ENCODE measurements at regions not wholly inside any gene's neighbourhood (a gene's known extent, or its start where the extent isn't known, plus 50 kb on each side); places are given as distances from the start of the nearest gene placed in this dataset.
A peak's percentile ranks its signal among the peaks of the same experiment; 100 is the strongest.

DNA sequence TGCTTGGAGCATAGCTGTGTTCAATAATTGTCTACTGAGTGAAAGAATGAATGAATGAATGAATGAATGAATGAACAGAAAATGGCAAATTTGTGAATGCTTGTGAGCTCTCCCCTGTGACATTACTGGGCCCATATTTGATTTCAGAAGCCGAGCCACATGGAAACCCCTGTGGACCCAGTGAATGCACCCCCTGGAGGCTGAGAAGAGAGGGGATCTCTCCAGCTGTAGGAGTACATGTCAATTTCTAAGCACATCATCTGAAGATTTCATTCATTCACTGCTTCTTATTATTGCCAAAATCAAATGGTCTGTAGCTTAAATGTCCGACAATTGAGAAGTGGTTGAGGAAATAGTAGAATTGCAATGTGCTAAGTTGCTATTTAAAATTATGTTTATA lies 58.3 kb upstream of the DOCK1 start:
- no peaks in the 10 kb centered on the region for H4K20me1 ChIP-seq (ENCODE audit: insufficient read depth, low read length)
- no peak for TF ChIP-seq EZH2 (IDR thresholded peaks at IDR 0.05; ENCODE audit: insufficient read depth, low read length)
- TF ChIP-seq, protein P1, sequence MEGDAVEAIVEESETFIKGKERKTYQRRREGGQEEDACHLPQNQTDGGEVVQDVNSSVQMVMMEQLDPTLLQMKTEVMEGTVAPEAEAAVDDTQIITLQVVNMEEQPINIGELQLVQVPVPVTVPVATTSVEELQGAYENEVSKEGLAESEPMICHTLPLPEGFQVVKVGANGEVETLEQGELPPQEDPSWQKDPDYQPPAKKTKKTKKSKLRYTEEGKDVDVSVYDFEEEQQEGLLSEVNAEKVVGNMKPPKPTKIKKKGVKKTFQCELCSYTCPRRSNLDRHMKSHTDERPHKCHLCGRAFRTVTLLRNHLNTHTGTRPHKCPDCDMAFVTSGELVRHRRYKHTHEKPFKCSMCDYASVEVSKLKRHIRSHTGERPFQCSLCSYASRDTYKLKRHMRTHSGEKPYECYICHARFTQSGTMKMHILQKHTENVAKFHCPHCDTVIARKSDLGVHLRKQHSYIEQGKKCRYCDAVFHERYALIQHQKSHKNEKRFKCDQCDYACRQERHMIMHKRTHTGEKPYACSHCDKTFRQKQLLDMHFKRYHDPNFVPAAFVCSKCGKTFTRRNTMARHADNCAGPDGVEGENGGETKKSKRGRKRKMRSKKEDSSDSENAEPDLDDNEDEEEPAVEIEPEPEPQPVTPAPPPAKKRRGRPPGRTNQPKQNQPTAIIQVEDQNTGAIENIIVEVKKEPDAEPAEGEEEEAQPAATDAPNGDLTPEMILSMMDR (IDR thresholded peaks at IDR 0.05; ENCODE audit: insufficient read depth, low read depth, low read length): peak; percentile 12
- FAIRE-seq (no peak), DNase-seq (ENCODE audit: low read depth) (no peak)
- Mint-ChIP-seq H3K9me3 (ENCODE audit: unreplicated experiment) (no peaks in the 10 kb centered on the region), H3K27me3 (ENCODE audit: low read depth, unreplicated experiment) (peaks cover 19% of the 10 kb centered on the region), H3K4me3 (ENCODE audit: unreplicated experiment) (no peak overlapping the region), H3K36me3 (ENCODE audit: low read depth, unreplicated experiment) (no peaks in the 10 kb centered on the region), H3K27ac (ENCODE audit: unreplicated experiment) (no peak overlapping the region), H3K4me1 (ENCODE audit: low read depth, unreplicated experiment) (no peaks in the 10 kb centered on the region)
- peaks cover 3% of the 10 kb centered on the region for H3K27me3 ChIP-seq (ENCODE audit: insufficient read depth, low read length)
- H3K9ac ChIP-seq (ENCODE audit: low read length): no peak overlapping the region
- H3K36me3 ChIP-seq (ENCODE audit: insufficient read depth, low read length): no peaks in the 10 kb centered on the region
- no peaks in the 10 kb centered on the region for H3K4me1 ChIP-seq (ENCODE audit: insufficient read depth, low read length)
- H3K9me3 ChIP-seq (ENCODE audit: insufficient read depth, low read depth, low read length): no peaks in the 10 kb centered on the region
- H2AFZ ChIP-seq (ENCODE audit: low read depth, low read length): no peak overlapping the region
- no peaks in the 10 kb centered on the region for H3K79me2 ChIP-seq (ENCODE audit: insufficient read depth, low read length)
- H3K4me2 ChIP-seq (ENCODE audit: low read length): no peak overlapping the region
- no peak overlapping the region for H3K4me3 ChIP-seq (ENCODE audit: insufficient read depth, low read depth, low read length)
- no peak overlapping the region for H3K27ac ChIP-seq (ENCODE audit: low read depth, low read length)

DNA sequence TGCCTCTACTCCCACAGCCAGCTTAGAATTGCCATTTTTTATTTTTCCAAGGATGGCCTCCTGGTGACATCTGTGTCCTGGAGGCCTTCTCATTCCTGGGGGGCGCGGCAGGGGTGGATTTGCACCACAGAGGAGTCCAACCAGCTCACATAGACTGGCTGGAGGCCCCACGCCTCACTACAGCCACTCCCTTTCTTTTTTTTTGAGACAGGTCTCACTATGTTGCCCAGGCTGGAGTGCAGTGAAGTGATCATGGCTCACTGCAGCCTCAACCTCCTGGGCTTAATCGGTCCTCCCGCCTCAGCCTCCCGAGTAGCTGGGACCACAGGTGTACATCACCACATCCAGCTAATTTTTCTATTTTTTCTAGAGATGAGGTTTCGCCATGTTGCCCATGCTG lies 57.6 kb upstream of the DOCK1 start:
- no peak overlapping the region for H3K27ac ChIP-seq (ENCODE audit: low read depth, low read length)
- no peak overlapping the region for H3K27ac Mint-ChIP-seq (ENCODE audit: unreplicated experiment)
- no peak overlapping the region for H3K4me3 ChIP-seq (ENCODE audit: insufficient read depth, low read depth, low read length)
- H3K9me3 Mint-ChIP-seq (ENCODE audit: unreplicated experiment): no peaks in the 10 kb centered on the region
- H3K9ac ChIP-seq (ENCODE audit: low read length): no peak overlapping the region
- no peaks in the 10 kb centered on the region for H3K4me1 Mint-ChIP-seq (ENCODE audit: low read depth, unreplicated experiment)
- no peak overlapping the region for H3K4me3 Mint-ChIP-seq (ENCODE audit: unreplicated experiment)
- H3K27me3 Mint-ChIP-seq (ENCODE audit: low read depth, unreplicated experiment): peaks cover 16% of the 10 kb centered on the region
- H3K4me1 ChIP-seq (ENCODE audit: insufficient read depth, low read length): no peaks in the 10 kb centered on the region
- no peaks in the 10 kb centered on the region for H3K36me3 Mint-ChIP-seq (ENCODE audit: low read depth, unreplicated experiment)
- no peak overlapping the region for H3K4me2 ChIP-seq (ENCODE audit: low read length)
- H3K27me3 ChIP-seq (ENCODE audit: insufficient read depth, low read length): peaks cover 3% of the 10 kb centered on the region
- FAIRE-seq (no peak), DNase-seq (ENCODE audit: low read depth) (no peak)
- H3K36me3 ChIP-seq (ENCODE audit: insufficient read depth, low read length): no peaks in the 10 kb centered on the region
- TF ChIP-seq EZH2 (IDR thresholded peaks at IDR 0.05; ENCODE audit: insufficient read depth, low read length): no peak
- TF ChIP-seq, protein P1 (IDR thresholded peaks at IDR 0.05; ENCODE audit: insufficient read depth, low read depth, low read length): no peak
- no peaks in the 10 kb centered on the region for H3K9me3 ChIP-seq (ENCODE audit: insufficient read depth, low read depth, low read length)
- no peaks in the 10 kb centered on the region for H4K20me1 ChIP-seq (ENCODE audit: insufficient read depth, low read length)
- H3K79me2 ChIP-seq (ENCODE audit: insufficient read depth, low read length): no peaks in the 10 kb centered on the region
- H2AFZ ChIP-seq (ENCODE audit: low read depth, low read length): no peak overlapping the region

DNA sequence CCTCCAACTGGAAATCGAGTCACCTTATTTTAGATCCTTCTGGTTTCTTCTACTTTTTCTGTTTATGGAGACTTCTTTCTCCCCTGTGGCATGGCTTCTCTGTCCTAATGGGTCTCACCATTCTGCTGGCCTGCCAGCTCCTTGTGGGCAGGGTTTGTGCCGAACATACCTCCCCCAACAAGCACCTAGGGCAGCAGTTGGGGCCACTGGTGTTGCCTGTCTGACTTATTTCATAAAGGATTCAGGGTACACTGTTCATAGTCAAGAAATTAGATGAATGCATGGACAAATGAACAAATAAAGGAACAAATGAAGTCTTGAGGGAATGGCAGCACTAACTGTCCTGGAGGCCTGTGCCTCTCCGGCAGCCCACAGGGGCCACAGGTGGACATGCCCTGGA lies 55.6 kb upstream of the DOCK1 start:
- Histone ChIP-seq H3K9me3 (ENCODE audit: insufficient read depth, low read depth, low read length) (no peaks in the 10 kb centered on the region), H2AFZ (ENCODE audit: low read depth, low read length) (no peak overlapping the region), H3K79me2 (ENCODE audit: insufficient read depth, low read length) (no peaks in the 10 kb centered on the region), H3K27ac (ENCODE audit: low read depth, low read length) (no peak overlapping the region), H3K27me3 (ENCODE audit: insufficient read depth, low read length) (peaks cover 6% of the 10 kb centered on the region), H3K36me3 (ENCODE audit: insufficient read depth, low read length) (no peaks in the 10 kb centered on the region), H3K9ac (ENCODE audit: low read length) (no peak overlapping the region), H4K20me1 (ENCODE audit: insufficient read depth, low read length) (no peaks in the 10 kb centered on the region), H3K4me2 (ENCODE audit: low read length) (no peak overlapping the region), H3K4me3 (ENCODE audit: insufficient read depth, low read depth, low read length) (no peak overlapping the region), H3K4me1 (ENCODE audit: insufficient read depth, low read length) (no peaks in the 10 kb centered on the region)
- Mint-ChIP-seq H3K9me3 (ENCODE audit: unreplicated experiment) (no peaks in the 10 kb centered on the region), H3K27ac (ENCODE audit: unreplicated experiment) (no peak overlapping the region), H3K4me3 (ENCODE audit: unreplicated experiment) (no peak overlapping the region), H3K27me3 (ENCODE audit: low read depth, unreplicated experiment) (peaks cover 16% of the 10 kb centered on the region), H3K4me1 (ENCODE audit: low read depth, unreplicated experiment) (no peaks in the 10 kb centered on the region), H3K36me3 (ENCODE audit: low read depth, unreplicated experiment) (no peaks in the 10 kb centered on the region)
- FAIRE-seq: no peak
- no peak for DNase-seq (ENCODE audit: low read depth)
- TF ChIP-seq, protein P1 (IDR thresholded peaks at IDR 0.05; ENCODE audit: insufficient read depth, low read depth, low read length): no peak
- TF ChIP-seq EZH2 (IDR thresholded peaks at IDR 0.05; ENCODE audit: insufficient read depth, low read length): no peak
